ENCODE measurements at regions not wholly inside any gene's neighbourhood (a gene's known extent, or its start where the extent isn't known, plus 50 kb on each side); places are given as distances from the start of the nearest gene placed in this dataset.
A peak's percentile ranks its signal among the peaks of the same experiment; 100 is the strongest.
"Not testable (repeated sequence)": the region's sequence is repeated elsewhere in the genome, so short reads cannot be mapped to it uniquely, and the experiment has no call there.

- no peaks in the 10 kb centered on the region for H3K36me3 Mint-ChIP-seq
- POLR2A ChIA-PET = no interaction called here
- H3K4me3 Mint-ChIP-seq = no peak overlapping the region
- DNase-seq (ENCODE audit: low spot score) (no peak), ATAC-seq (no peak)
- TF ChIP-seq, protein P1, sequence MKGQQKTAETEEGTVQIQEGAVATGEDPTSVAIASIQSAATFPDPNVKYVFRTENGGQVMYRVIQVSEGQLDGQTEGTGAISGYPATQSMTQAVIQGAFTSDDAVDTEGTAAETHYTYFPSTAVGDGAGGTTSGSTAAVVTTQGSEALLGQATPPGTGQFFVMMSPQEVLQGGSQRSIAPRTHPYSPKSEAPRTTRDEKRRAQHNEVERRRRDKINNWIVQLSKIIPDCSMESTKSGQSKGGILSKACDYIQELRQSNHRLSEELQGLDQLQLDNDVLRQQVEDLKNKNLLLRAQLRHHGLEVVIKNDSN (CRISPR knock-in tag; IDR thresholded peaks at IDR 0.05) = no peak
- no peak for TF ChIP-seq NFATC4 (CRISPR knock-in tag; IDR thresholded peaks at IDR 0.05)
- TF ChIP-seq, protein P2, sequence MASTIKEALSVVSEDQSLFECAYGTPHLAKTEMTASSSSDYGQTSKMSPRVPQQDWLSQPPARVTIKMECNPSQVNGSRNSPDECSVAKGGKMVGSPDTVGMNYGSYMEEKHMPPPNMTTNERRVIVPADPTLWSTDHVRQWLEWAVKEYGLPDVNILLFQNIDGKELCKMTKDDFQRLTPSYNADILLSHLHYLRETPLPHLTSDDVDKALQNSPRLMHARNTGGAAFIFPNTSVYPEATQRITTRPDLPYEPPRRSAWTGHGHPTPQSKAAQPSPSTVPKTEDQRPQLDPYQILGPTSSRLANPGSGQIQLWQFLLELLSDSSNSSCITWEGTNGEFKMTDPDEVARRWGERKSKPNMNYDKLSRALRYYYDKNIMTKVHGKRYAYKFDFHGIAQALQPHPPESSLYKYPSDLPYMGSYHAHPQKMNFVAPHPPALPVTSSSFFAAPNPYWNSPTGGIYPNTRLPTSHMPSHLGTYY (CRISPR knock-in tag; IDR thresholded peaks at IDR 0.05) = no peak
- TF ChIP-seq NFYB (CRISPR knock-in tag; conservative IDR thresholded peaks at IDR 0.05; ENCODE audit: low read depth) = no peak
- no peak for TF ChIP-seq TP53 (CRISPR knock-in tag; IDR thresholded peaks at IDR 0.05)
- no peak for TF ChIP-seq SP1 (CRISPR knock-in tag; conservative IDR thresholded peaks at IDR 0.05)
- no peak for TF ChIP-seq ATF3 (CRISPR knock-in tag; conservative IDR thresholded peaks at IDR 0.05)
- no peak for TF ChIP-seq ATF2 (CRISPR knock-in tag; IDR thresholded peaks at IDR 0.05; ENCODE audit: borderline replicate concordance, low read depth)
- TF ChIP-seq ZNF423 (CRISPR knock-in tag; IDR thresholded peaks at IDR 0.05) = no peak
- TF ChIP-seq, protein P3, sequence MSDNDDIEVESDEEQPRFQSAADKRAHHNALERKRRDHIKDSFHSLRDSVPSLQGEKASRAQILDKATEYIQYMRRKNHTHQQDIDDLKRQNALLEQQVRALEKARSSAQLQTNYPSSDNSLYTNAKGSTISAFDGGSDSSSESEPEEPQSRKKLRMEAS (CRISPR knock-in tag; IDR thresholded peaks at IDR 0.05) = no peak
- TF ChIP-seq JAZF1 (CRISPR knock-in tag; IDR thresholded peaks at IDR 0.05) = no peak
- H3K4me1 Mint-ChIP-seq = no peaks in the 10 kb centered on the region
- no peak overlapping the region for H3K27ac Mint-ChIP-seq
- CTCF ChIA-PET = no interaction called here
- H3K27me3 Mint-ChIP-seq (ENCODE audit: low read depth) = no peaks in the 10 kb centered on the region
- H3K9me3 Mint-ChIP-seq = no peaks in the 10 kb centered on the region
Observed at GRCh38 chr4:59770601-59771264, 1429.4 kb upstream of the ADGRL3 start.

DNA sequence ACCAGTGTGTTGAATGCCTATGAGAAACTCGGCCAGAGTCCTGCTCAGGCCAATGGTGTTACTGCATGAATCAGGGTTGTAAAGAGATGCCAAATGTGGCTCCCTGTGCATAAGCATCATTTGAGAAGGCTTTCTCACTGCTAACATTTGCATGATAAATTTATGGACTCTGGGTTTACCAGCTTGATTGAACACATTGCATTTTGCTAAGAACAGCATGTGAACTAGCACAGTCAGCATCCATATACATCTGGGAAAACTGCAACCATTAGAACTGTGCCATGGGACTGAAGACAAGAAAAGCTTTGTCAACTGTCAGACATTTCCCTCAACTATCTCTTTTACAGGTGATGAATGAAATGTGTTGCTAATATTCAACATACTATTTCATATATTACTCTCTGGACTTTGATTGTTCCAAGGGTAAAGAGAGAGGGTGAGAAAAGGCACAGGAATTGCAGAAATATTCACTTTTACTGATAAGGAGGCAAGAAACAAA is 1427.4 kb upstream of the ADGRL3 start:
- Mint-ChIP-seq H3K9me3 (no peaks in the 10 kb centered on the region), H3K27me3 (ENCODE audit: low read depth) (no peaks in the 10 kb centered on the region), H3K36me3 (no peaks in the 10 kb centered on the region), H3K27ac (no peak overlapping the region), H3K4me3 (no peak overlapping the region), H3K4me1 (no peaks in the 10 kb centered on the region)
- DNase-seq (ENCODE audit: low spot score) (no peak), ATAC-seq (no peak)
- ChIA-PET CTCF (no interaction called here), POLR2A (no interaction called here)
- no peak for TF ChIP-seq CREB1 (CRISPR knock-in tag; IDR thresholded peaks at IDR 0.05)
- no peak for TF ChIP-seq E2F1 (CRISPR knock-in tag; IDR thresholded peaks at IDR 0.05)
- TF ChIP-seq, protein P4, sequence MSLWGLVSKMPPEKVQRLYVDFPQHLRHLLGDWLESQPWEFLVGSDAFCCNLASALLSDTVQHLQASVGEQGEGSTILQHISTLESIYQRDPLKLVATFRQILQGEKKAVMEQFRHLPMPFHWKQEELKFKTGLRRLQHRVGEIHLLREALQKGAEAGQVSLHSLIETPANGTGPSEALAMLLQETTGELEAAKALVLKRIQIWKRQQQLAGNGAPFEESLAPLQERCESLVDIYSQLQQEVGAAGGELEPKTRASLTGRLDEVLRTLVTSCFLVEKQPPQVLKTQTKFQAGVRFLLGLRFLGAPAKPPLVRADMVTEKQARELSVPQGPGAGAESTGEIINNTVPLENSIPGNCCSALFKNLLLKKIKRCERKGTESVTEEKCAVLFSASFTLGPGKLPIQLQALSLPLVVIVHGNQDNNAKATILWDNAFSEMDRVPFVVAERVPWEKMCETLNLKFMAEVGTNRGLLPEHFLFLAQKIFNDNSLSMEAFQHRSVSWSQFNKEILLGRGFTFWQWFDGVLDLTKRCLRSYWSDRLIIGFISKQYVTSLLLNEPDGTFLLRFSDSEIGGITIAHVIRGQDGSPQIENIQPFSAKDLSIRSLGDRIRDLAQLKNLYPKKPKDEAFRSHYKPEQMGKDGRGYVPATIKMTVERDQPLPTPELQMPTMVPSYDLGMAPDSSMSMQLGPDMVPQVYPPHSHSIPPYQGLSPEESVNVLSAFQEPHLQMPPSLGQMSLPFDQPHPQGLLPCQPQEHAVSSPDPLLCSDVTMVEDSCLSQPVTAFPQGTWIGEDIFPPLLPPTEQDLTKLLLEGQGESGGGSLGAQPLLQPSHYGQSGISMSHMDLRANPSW (CRISPR knock-in tag; conservative IDR thresholded peaks at IDR 0.05; ENCODE audit: low read depth) = no peak
- TF ChIP-seq SMAD3 (CRISPR knock-in tag; IDR thresholded peaks at IDR 0.05; ENCODE audit: borderline replicate concordance) = no peak
- TF ChIP-seq ATF2 (CRISPR knock-in tag; IDR thresholded peaks at IDR 0.05; ENCODE audit: borderline replicate concordance, low read depth) = no peak
- no peak for TF ChIP-seq ZBTB21 (CRISPR knock-in tag; IDR thresholded peaks at IDR 0.05; ENCODE audit: borderline replicate concordance)
- no peak for TF ChIP-seq ATF1 (CRISPR knock-in tag; IDR thresholded peaks at IDR 0.05)
- TF ChIP-seq, protein P5, sequence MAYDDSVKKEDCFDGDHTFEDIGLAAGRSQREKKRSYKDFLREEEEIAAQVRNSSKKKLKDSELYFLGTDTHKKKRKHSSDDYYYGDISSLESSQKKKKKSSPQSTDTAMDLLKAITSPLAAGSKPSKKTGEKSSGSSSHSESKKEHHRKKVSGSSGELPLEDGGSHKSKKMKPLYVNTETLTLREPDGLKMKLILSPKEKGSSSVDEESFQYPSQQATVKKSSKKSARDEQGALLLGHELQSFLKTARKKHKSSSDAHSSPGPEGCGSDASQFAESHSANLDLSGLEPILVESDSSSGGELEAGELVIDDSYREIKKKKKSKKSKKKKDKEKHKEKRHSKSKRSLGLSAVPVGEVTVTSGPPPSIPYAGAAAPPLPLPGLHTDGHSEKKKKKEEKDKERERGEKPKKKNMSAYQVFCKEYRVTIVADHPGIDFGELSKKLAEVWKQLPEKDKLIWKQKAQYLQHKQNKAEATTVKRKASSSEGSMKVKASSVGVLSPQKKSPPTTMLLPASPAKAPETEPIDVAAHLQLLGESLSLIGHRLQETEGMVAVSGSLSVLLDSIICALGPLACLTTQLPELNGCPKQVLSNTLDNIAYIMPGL (CRISPR knock-in tag; IDR thresholded peaks at IDR 0.05) = no peak
- TF ChIP-seq TEAD4 (CRISPR knock-in tag; IDR thresholded peaks at IDR 0.05) = no peak

DNA sequence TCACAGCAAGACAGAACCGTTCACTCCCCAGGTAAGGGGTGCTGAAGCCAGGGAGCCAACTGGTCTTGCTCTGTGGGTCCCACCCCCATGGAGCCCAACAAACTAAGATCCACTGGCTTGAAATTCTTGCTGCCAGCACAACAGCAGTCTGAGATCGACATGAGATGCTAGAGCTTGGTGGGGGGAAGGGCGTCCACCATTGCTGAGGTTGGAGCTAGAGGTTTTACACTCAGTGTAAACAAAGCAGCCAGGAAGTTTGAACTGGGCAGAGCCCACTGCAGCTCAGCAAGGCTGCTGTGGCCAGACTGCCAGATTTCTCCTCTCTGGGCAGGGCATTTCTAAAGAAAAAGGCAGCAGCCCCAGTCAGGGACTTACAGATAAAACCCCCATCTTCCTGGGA is 1419.9 kb upstream of the ADGRL3 start:
- peak; percentile 83 for ATAC-seq
- H3K27ac Mint-ChIP-seq; H3K4me3 Mint-ChIP-seq; H3K36me3 Mint-ChIP-seq; DNase-seq (ENCODE audit: low spot score); POLR2A ChIA-PET; H3K27me3 Mint-ChIP-seq (ENCODE audit: low read depth); H3K9me3 Mint-ChIP-seq; CTCF ChIA-PET; H3K4me1 Mint-ChIP-seq: not testable (repeated sequence)

All from WTC11 (cell line).